PC-9 (cell line): ENCODE measurements at regions not wholly inside any gene's neighbourhood (a gene's known extent, or its start where the extent isn't known, plus 50 kb on each side); places are given as distances from the start of the nearest gene placed in this dataset.

ENCODE experiments used
- EZH2 ChIP-seq: fragments of 200-600 bp; sonication (generic); IDR thresholded peaks from 2 replicates; pipeline ENCODE4 v1.8.0; 2017; ENCODE audit warnings: antibody characterized with exemption, low read depth
- TF ChIP-seq, protein P1 (sequence below): fragments of 200-600 bp; sonication (generic); conservative IDR thresholded peaks from 2 replicates; pipeline ENCODE4 v1.6.1; 2017; ENCODE audit warnings: mixed run types, antibody characterized with exemption, mild to moderate bottlenecking, moderate library complexity

- TF ChIP-seq, protein P1, sequence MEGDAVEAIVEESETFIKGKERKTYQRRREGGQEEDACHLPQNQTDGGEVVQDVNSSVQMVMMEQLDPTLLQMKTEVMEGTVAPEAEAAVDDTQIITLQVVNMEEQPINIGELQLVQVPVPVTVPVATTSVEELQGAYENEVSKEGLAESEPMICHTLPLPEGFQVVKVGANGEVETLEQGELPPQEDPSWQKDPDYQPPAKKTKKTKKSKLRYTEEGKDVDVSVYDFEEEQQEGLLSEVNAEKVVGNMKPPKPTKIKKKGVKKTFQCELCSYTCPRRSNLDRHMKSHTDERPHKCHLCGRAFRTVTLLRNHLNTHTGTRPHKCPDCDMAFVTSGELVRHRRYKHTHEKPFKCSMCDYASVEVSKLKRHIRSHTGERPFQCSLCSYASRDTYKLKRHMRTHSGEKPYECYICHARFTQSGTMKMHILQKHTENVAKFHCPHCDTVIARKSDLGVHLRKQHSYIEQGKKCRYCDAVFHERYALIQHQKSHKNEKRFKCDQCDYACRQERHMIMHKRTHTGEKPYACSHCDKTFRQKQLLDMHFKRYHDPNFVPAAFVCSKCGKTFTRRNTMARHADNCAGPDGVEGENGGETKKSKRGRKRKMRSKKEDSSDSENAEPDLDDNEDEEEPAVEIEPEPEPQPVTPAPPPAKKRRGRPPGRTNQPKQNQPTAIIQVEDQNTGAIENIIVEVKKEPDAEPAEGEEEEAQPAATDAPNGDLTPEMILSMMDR = no peak
- TF ChIP-seq EZH2 = no peak
Measured at GRCh38 chr15:97866959-97867358, 93.5 kb upstream of the ARRDC4 start.
